ENCODE measurements at regions not wholly inside any gene's neighbourhood (a gene's known extent, or its start where the extent isn't known, plus 50 kb on each side); places are given as distances from the start of the nearest gene placed in this dataset.

- H3K36me3 ChIP-seq: no peaks in the 10 kb centered on the region
- 63% methylated on average over 3 of the region's 3 CpGs for WGBS (ENCODE audit: insufficient coverage, low coverage, low lambda C conversion rate, missing lambda C conversion rate)
- H3K27me3 ChIP-seq: no peaks in the 10 kb centered on the region
- no peak overlapping the region for H3K27ac ChIP-seq
- H3K4me3 ChIP-seq: no peak overlapping the region
- DNase-seq (no peak), ATAC-seq (no peak)
- no peaks in the 10 kb centered on the region for H3K4me1 ChIP-seq
- H3K9me3 ChIP-seq: no peaks in the 10 kb centered on the region
- intact Hi-C loops (cut with DNase I): no loop called here
- TF ChIP-seq CTCF (IDR thresholded peaks at IDR 0.05) (no peak), POLR2A (IDR thresholded peaks at IDR 0.05) (no peak)
These were observed 174.8 kb upstream of the PRPS1L1 start for GRCh38 chr7:18202315-18203045.

- WGBS (ENCODE audit: insufficient coverage, low coverage, low lambda C conversion rate, missing lambda C conversion rate): 64% methylated on average over 1 of the region's 1 CpG
- intact Hi-C loops (cut with DNase I): no loop called here
- no peak for TF ChIP-seq CTCF (IDR thresholded peaks at IDR 0.05)
- TF ChIP-seq POLR2A (IDR thresholded peaks at IDR 0.05): no peak
- Histone ChIP-seq H3K4me1 (no peaks in the 10 kb centered on the region), H3K36me3 (no peaks in the 10 kb centered on the region), H3K9me3 (no peaks in the 10 kb centered on the region), H3K27me3 (no peaks in the 10 kb centered on the region), H3K4me3 (no peak overlapping the region), H3K27ac (no peak overlapping the region)
- DNase-seq (no peak), ATAC-seq (no peak)
These were observed 178.7 kb upstream of the PRPS1L1 start for GRCh38 chr7:18206331-18206730.

- DNase-seq (no peak), ATAC-seq (no peak)
- Histone ChIP-seq H3K4me3 (no peak overlapping the region), H3K9me3 (no peaks in the 10 kb centered on the region), H3K27me3 (no peaks in the 10 kb centered on the region), H3K4me1 (no peaks in the 10 kb centered on the region), H3K27ac (no peak overlapping the region), H3K36me3 (no peaks in the 10 kb centered on the region)
- no peak for TF ChIP-seq POLR2A (IDR thresholded peaks at IDR 0.05)
- TF ChIP-seq CTCF (IDR thresholded peaks at IDR 0.05): no peak
- intact Hi-C loops (cut with DNase I): no loop called here
- 93% methylated on average over 1 of the region's 1 CpG for WGBS (ENCODE audit: insufficient coverage, low coverage, low lambda C conversion rate, missing lambda C conversion rate)
These were observed 181.3 kb upstream of the PRPS1L1 start for GRCh38 chr7:18208921-18209320.

- Histone ChIP-seq H3K4me1 (no peaks in the 10 kb centered on the region), H3K4me3 (no peak overlapping the region), H3K27ac (no peak overlapping the region), H3K27me3 (no peaks in the 10 kb centered on the region), H3K36me3 (no peaks in the 10 kb centered on the region), H3K9me3 (no peaks in the 10 kb centered on the region)
- intact Hi-C loops (cut with DNase I): no loop called here
- ATAC-seq (peak in 2 of 4 donors; percentile 30), DNase-seq (no peak)
- WGBS (ENCODE audit: insufficient coverage, low coverage, low lambda C conversion rate, missing lambda C conversion rate): 32% methylated on average over 2 of the region's 2 CpGs
- TF ChIP-seq POLR2A (IDR thresholded peaks at IDR 0.05) (no peak), CTCF (IDR thresholded peaks at IDR 0.05) (no peak)
These were observed 182.7 kb upstream of the PRPS1L1 start for GRCh38 chr7:18210377-18210776.

Measured in right lobe of liver (tissue), 6 donors.